Transverse colon (tissue), 4 donors: ENCODE measurements at regions not wholly inside any gene's neighbourhood (a gene's known extent, or its start where the extent isn't known, plus 50 kb on each side); places are given as distances from the start of the nearest gene placed in this dataset.

Source experiments
- DNase-seq: peaks from one replicate; pipeline ENCODE4 v3.0.0-alpha.2; 2019
- H3K27ac ChIP-seq, 4 donors: fragments of 200-600 bp; sonication (generic); 2 replicates each; pipeline ENCODE4 v1.5.1; 2016 to 2018; ENCODE audit warnings: inconsistent platforms in 4 of 4
- H3K27me3 ChIP-seq: fragments of 200-600 bp; sonication (generic); 2 replicates; pipeline ENCODE4 v1.5.1; 2017; ENCODE audit warnings: inconsistent platforms
- H3K36me3 ChIP-seq, 4 donors: fragments of 200-600 bp; sonication (generic); 2 replicates each; pipeline ENCODE4 v1.5.1; 2017 to 2019; ENCODE audit warnings: inconsistent platforms in 4 of 4
- H3K4me1 ChIP-seq, 4 donors: fragments of 200-600 bp; sonication (generic); 2 replicates each; pipeline ENCODE4 v1.5.1; 2017 to 2020; ENCODE audit warnings: inconsistent platforms in 4 of 4
- H3K4me3 ChIP-seq, 4 donors: fragments of 200-600 bp; sonication (generic); 1 replicate in 1 of 4; 2 replicates in 3 of 4; pipeline versions ENCODE4 v1.5.1 to v1.6.1; 2017 to 2019; ENCODE audit warnings: inconsistent platforms in 4 of 4
- H3K9me3 ChIP-seq, 2 donors: fragments of 200-600 bp; sonication (generic); 2 replicates each; pipeline ENCODE4 v1.5.1; 2017 to 2019; ENCODE audit warnings: inconsistent platforms in 2 of 2
- CTCF ChIP-seq, 5 experiments: fragments of 200-600 bp in 3 of 5; fragments of 450-650 bp in 2 of 5; sonication (generic) in 3 of 5; IDR thresholded peaks; 1 replicate in 2 of 5; 2 replicates in 3 of 5; pipeline ENCODE4 v1.5.1; 2016 to 2017; ENCODE audit warnings: antibody characterized with exemption in 5 of 5, inconsistent platforms in 3 of 5, mild to moderate bottlenecking in 2 of 5, moderate library complexity in 1 of 5
- EP300 ChIP-seq: sonication (generic); formaldehyde crosslinking; IDR thresholded peaks from one replicate; pipeline ENCODE4 v1.6.1; 2017; ENCODE audit warnings: antibody characterized with exemption, low read depth
- POLR2A ChIP-seq: fragments of 450-650 bp; IDR thresholded peaks from one replicate; pipeline ENCODE4 v1.6.1; 2016; ENCODE audit warnings: antibody characterized with exemption, mild to moderate bottlenecking, moderate library complexity
- POLR2AphosphoS5 ChIP-seq, 3 donors: sonication (generic); formaldehyde crosslinking; IDR thresholded peaks; one replicate each; pipeline ENCODE4 v1.6.1; 2016; ENCODE audit warnings: antibody characterized with exemption in 3 of 3
- WGBS, 2 donors: methylation state at CpG; one replicate each; pipeline ENCODE4 v1.1.5; 2018; ENCODE audit warnings: low coverage in 1 of 2; 5-methylcytosine and 5-hydroxymethylcytosine counted together
- in situ Hi-C, 4 donors: fragments of 200-750 bp; cut with MboI; loops; one replicate each; pipeline versions ENCODE4 v1.15.0 to v1.15.1; 2017; ENCODE audit warnings: low sequenced_read_pairs in 3 of 4, low pct_ligation_motif_present in 1 of 4, low pct_unique_long_range_greater_than_20kb in 1 of 4
- intact Hi-C: fragments of 100-400 bp; cut with DNase I; formaldehyde crosslinking; loops from one replicate; pipeline ENCODE4 v1.15.1; 2023; ENCODE audit warnings: low total_unique reads

GRCh38 chr13:33978653-33979052 lies 160.7 kb downstream of the RFC3 start:
- TF ChIP-seq POLR2AphosphoS5 (IDR thresholded peaks at IDR 0.05) (no peak), POLR2A (no peak), EP300 (no peak)
- DNase-seq, result no peak
- no peak overlapping the region for H3K27ac ChIP-seq
- no peak overlapping the region for H3K4me3 ChIP-seq
- H3K4me1 ChIP-seq, result no peaks in the 10 kb centered on the region
- H3K27me3 ChIP-seq, result no peaks in the 10 kb centered on the region
- H3K36me3 ChIP-seq, result no peaks in the 10 kb centered on the region
- intact Hi-C loops (no loop called here), in situ Hi-C loops (no loop called here)
- no peaks in the 10 kb centered on the region for H3K9me3 ChIP-seq
- 64 to 100% methylated on average over 3 of the region's 3 CpGs for WGBS, 2 donors

GRCh38 chr13:33992881-33993336 lies 175.0 kb downstream of the RFC3 start:
- Histone ChIP-seq H3K9me3 (no peaks in the 10 kb centered on the region), H3K27ac (no peak overlapping the region), H3K4me3 (no peak overlapping the region), H3K27me3 (no peaks in the 10 kb centered on the region), H3K4me1 (no peaks in the 10 kb centered on the region), H3K36me3 (no peaks in the 10 kb centered on the region)
- in situ Hi-C loops, result no loop called here
- intact Hi-C loops, result no loop called here
- DNase-seq, result no peak
- 68 to 75% methylated on average over 2 of the region's 2 CpGs for WGBS, 2 donors
- TF ChIP-seq CTCF (IDR thresholded peaks at IDR 0.05) (no peak), POLR2AphosphoS5 (IDR thresholded peaks at IDR 0.05) (no peak), EP300 (no peak), POLR2A (no peak)

- in situ Hi-C loops, result no loop called here
- Histone ChIP-seq H3K4me1 (no peaks in the 10 kb centered on the region), H3K27me3 (no peaks in the 10 kb centered on the region), H3K27ac (no peak overlapping the region), H3K36me3 (no peaks in the 10 kb centered on the region), H3K9me3 (no peaks in the 10 kb centered on the region), H3K4me3 (no peak overlapping the region)
- no peak for DNase-seq
- no peak for TF ChIP-seq EP300
- TF ChIP-seq POLR2A, result no peak
- no peak for TF ChIP-seq POLR2AphosphoS5 (IDR thresholded peaks at IDR 0.05)
- TF ChIP-seq CTCF (IDR thresholded peaks at IDR 0.05), result no peak
- 60 to 78% methylated on average over 2 to 3 of the region's 3 CpGs for WGBS, 2 donors
- intact Hi-C loops, result no loop called here
These were observed 176.2 kb downstream of the RFC3 start for GRCh38 chr13:33994198-33994597.

GRCh38 chr13:33994826-33995502 lies 177.0 kb downstream of the RFC3 start:
- no peak for DNase-seq
- no peak overlapping the region for H3K27ac ChIP-seq
- H3K9me3 ChIP-seq, result no peaks in the 10 kb centered on the region
- WGBS, 2 donors, result 80 to 87% methylated on average over 3 to 4 of the region's 4 CpGs
- no peaks in the 10 kb centered on the region for H3K27me3 ChIP-seq
- intact Hi-C loops, result no loop called here
- in situ Hi-C loops, result no loop called here
- H3K4me3 ChIP-seq, result no peak overlapping the region
- H3K4me1 ChIP-seq, result peaks cover 0 to 3% (median 0%) of the 10 kb centered on the region in 4 donors
- no peaks in the 10 kb centered on the region for H3K36me3 ChIP-seq
- TF ChIP-seq POLR2AphosphoS5 (IDR thresholded peaks at IDR 0.05) (no peak), POLR2A (no peak), CTCF (IDR thresholded peaks at IDR 0.05) (no peak), EP300 (no peak)

GRCh38 chr13:33996636-33997035 lies 178.7 kb downstream of the RFC3 start:
- H3K4me3 ChIP-seq, result no peak overlapping the region
- TF ChIP-seq POLR2AphosphoS5 (IDR thresholded peaks at IDR 0.05) (no peak), EP300 (no peak), CTCF (IDR thresholded peaks at IDR 0.05) (no peak), POLR2A (no peak)
- no peak overlapping the region for H3K27ac ChIP-seq
- no peaks in the 10 kb centered on the region for H3K27me3 ChIP-seq
- in situ Hi-C loops, result no loop called here
- intact Hi-C loops, result no loop called here
- no peaks in the 10 kb centered on the region for H3K36me3 ChIP-seq
- DNase-seq, result no peak
- no peaks in the 10 kb centered on the region for H3K9me3 ChIP-seq
- 87 to 96% methylated on average over 4 to 7 of the region's 7 CpGs for WGBS, 2 donors
- peaks cover 0 to 3% (median 0%) of the 10 kb centered on the region in 4 donors for H3K4me1 ChIP-seq
